ENCODE measurements at regions not wholly inside any gene's neighbourhood (a gene's known extent, or its start where the extent isn't known, plus 50 kb on each side); places are given as distances from the start of the nearest gene placed in this dataset.

DNA sequence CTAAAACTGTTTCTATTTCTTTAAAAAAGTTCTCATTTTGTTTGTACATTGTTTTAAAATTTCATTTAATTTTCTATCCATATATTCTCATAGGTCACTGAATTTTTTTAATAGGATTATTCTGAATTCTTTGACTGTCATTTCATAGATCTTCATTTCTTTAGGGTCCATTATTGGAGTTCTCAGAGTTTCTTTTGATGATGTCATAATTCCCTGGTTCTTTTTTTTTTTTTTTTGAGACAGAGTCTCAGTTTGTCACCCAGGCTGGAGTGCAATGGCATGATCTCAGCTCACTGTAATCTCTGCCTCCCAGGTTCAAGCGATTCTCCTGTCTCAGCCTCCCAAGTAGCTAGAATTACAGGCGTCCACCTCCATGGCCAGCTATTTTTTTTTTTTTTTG, 89.9 kb downstream of the DMRT2 start:
- Histone ChIP-seq H3K27me3 (ENCODE audit: control insufficient read depth, insufficient read depth, low read length) (no peaks in the 10 kb centered on the region), H3K27ac (ENCODE audit: insufficient read depth, low read length) (no peak overlapping the region), H3K79me2 (ENCODE audit: control insufficient read depth, insufficient read depth, low read length) (no peaks in the 10 kb centered on the region), H3K4me2 (ENCODE audit: extremely low read depth, insufficient read depth, low read length) (no peak overlapping the region), H3K36me3 (ENCODE audit: control insufficient read depth, insufficient read depth, low read length) (no peaks in the 10 kb centered on the region), H4K20me1 (ENCODE audit: control insufficient read depth, extremely low read depth, insufficient read depth, low read length) (no peaks in the 10 kb centered on the region), H3K9ac (ENCODE audit: insufficient read depth, low read length) (no peak overlapping the region), H2AFZ (ENCODE audit: low read length) (no peak overlapping the region), H3K4me1 (ENCODE audit: control insufficient read depth, extremely low read depth, insufficient read depth, low read length) (no peaks in the 10 kb centered on the region), H3K4me3 (replicated peaks in 1 of 4; ENCODE audit: control extremely low read depth in 1 of 4, insufficient read depth in 1 of 4, low read depth in 3 of 4, low read length in 4 of 4) (no peak overlapping the region), H3K9me3 (ENCODE audit: control insufficient read depth, insufficient read depth, low read depth, low read length) (no peaks in the 10 kb centered on the region)
- TF ChIP-seq EZH2 (IDR thresholded peaks at IDR 0.05; ENCODE audit: low read length, missing control alignments) = no peak
- TF ChIP-seq, protein P1, sequence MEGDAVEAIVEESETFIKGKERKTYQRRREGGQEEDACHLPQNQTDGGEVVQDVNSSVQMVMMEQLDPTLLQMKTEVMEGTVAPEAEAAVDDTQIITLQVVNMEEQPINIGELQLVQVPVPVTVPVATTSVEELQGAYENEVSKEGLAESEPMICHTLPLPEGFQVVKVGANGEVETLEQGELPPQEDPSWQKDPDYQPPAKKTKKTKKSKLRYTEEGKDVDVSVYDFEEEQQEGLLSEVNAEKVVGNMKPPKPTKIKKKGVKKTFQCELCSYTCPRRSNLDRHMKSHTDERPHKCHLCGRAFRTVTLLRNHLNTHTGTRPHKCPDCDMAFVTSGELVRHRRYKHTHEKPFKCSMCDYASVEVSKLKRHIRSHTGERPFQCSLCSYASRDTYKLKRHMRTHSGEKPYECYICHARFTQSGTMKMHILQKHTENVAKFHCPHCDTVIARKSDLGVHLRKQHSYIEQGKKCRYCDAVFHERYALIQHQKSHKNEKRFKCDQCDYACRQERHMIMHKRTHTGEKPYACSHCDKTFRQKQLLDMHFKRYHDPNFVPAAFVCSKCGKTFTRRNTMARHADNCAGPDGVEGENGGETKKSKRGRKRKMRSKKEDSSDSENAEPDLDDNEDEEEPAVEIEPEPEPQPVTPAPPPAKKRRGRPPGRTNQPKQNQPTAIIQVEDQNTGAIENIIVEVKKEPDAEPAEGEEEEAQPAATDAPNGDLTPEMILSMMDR (conservative IDR thresholded peaks at IDR 0.05 in 1 of 2, IDR thresholded peaks at IDR 0.05 in 1 of 2; ENCODE audit: low read depth in 1 of 2, low read length in 2 of 2) = no peak
- no peak for DNase-seq (ENCODE audit: low read depth in 2 of 2)

DNA sequence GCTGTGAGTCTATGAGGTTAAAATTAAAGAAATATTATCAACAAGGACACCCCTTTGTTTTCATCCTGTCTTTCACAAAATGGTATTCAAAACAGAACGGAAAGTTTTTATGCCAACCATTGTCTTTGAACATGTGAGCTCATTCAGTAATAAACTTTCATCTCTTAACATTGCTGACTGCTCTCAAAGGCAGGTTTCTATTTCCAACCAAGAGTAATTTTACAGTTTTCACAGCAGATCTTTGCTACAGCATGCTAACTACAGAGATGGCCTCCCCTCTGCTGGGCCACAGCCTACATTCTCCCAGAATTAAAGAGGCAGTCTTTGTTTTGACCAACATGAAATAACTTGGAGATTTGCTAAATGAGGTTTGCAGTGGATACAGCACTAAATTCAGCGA, 101.5 kb downstream of the DMRT2 start:
- Histone ChIP-seq H3K27ac (ENCODE audit: insufficient read depth, low read length) (no peak overlapping the region), H3K27me3 (ENCODE audit: control insufficient read depth, insufficient read depth, low read length) (no peaks in the 10 kb centered on the region), H3K36me3 (ENCODE audit: control insufficient read depth, insufficient read depth, low read length) (no peaks in the 10 kb centered on the region), H3K4me3 (replicated peaks in 1 of 4; ENCODE audit: control extremely low read depth in 1 of 4, insufficient read depth in 1 of 4, low read depth in 3 of 4, low read length in 4 of 4) (no peak overlapping the region), H3K79me2 (ENCODE audit: control insufficient read depth, insufficient read depth, low read length) (no peaks in the 10 kb centered on the region), H3K9me3 (ENCODE audit: control insufficient read depth, insufficient read depth, low read depth, low read length) (no peaks in the 10 kb centered on the region), H3K4me2 (ENCODE audit: extremely low read depth, insufficient read depth, low read length) (no peak overlapping the region), H2AFZ (ENCODE audit: low read length) (no peak overlapping the region), H3K4me1 (ENCODE audit: control insufficient read depth, extremely low read depth, insufficient read depth, low read length) (no peaks in the 10 kb centered on the region), H3K9ac (ENCODE audit: insufficient read depth, low read length) (no peak overlapping the region), H4K20me1 (ENCODE audit: control insufficient read depth, extremely low read depth, insufficient read depth, low read length) (no peaks in the 10 kb centered on the region)
- no peak for TF ChIP-seq EZH2 (IDR thresholded peaks at IDR 0.05; ENCODE audit: low read length, missing control alignments)
- TF ChIP-seq, protein P1 (conservative IDR thresholded peaks at IDR 0.05 in 1 of 2, IDR thresholded peaks at IDR 0.05 in 1 of 2; ENCODE audit: low read depth in 1 of 2, low read length in 2 of 2) = no peak
- no peak for DNase-seq (ENCODE audit: low read depth in 2 of 2)

DNA sequence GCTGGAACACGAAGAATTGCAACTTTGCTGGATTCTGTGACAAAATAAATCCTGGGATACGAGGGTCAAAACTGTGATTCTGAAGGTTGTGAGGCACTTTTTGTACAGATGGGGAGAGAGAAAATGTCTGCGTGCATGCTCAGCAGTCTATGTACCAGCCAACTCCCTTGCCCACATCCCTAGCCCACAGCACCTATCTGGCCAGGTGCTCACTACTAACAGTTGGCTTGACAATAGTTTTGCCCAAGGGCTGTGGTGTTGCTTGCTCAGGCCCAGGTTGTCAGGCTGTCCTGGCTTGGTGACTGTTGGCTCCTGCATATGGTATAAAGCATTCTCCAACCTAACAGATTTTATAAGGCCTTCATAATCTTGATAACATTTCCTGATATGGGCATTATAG, 102.0 kb downstream of the DMRT2 start:
- no peaks in the 10 kb centered on the region for H3K27me3 ChIP-seq (ENCODE audit: control insufficient read depth, insufficient read depth, low read length)
- TF ChIP-seq, protein P1 (conservative IDR thresholded peaks at IDR 0.05 in 1 of 2, IDR thresholded peaks at IDR 0.05 in 1 of 2; ENCODE audit: low read depth in 1 of 2, low read length in 2 of 2) = no peak
- TF ChIP-seq EZH2 (IDR thresholded peaks at IDR 0.05; ENCODE audit: low read length, missing control alignments) = no peak
- H3K4me2 ChIP-seq (ENCODE audit: extremely low read depth, insufficient read depth, low read length) = no peak overlapping the region
- H3K79me2 ChIP-seq (ENCODE audit: control insufficient read depth, insufficient read depth, low read length) = no peaks in the 10 kb centered on the region
- DNase-seq (ENCODE audit: low read depth in 2 of 2) = no peak
- no peak overlapping the region for H3K27ac ChIP-seq (ENCODE audit: insufficient read depth, low read length)
- H4K20me1 ChIP-seq (ENCODE audit: control insufficient read depth, extremely low read depth, insufficient read depth, low read length) = no peaks in the 10 kb centered on the region
- no peaks in the 10 kb centered on the region for H3K4me1 ChIP-seq (ENCODE audit: control insufficient read depth, extremely low read depth, insufficient read depth, low read length)
- no peaks in the 10 kb centered on the region for H3K9me3 ChIP-seq (ENCODE audit: control insufficient read depth, insufficient read depth, low read depth, low read length)
- H3K4me3 ChIP-seq (replicated peaks in 1 of 4; ENCODE audit: control extremely low read depth in 1 of 4, insufficient read depth in 1 of 4, low read depth in 3 of 4, low read length in 4 of 4) = no peak overlapping the region
- no peak overlapping the region for H2AFZ ChIP-seq (ENCODE audit: low read length)
- no peak overlapping the region for H3K9ac ChIP-seq (ENCODE audit: insufficient read depth, low read length)
- no peaks in the 10 kb centered on the region for H3K36me3 ChIP-seq (ENCODE audit: control insufficient read depth, insufficient read depth, low read length)

Measured in fibroblast of lung (primary cell).